ENCODE measurements at regions not wholly inside any gene's neighbourhood (a gene's known extent, or its start where the extent isn't known, plus 50 kb on each side); places are given as distances from the start of the nearest gene placed in this dataset.

Small RNA genes in the stretch of these regions (microRNA-seq; reads per million reads assigned to microRNA genes)
- gene MIRLET7A1, result 153 to 232 reads per million in 2 donors
- 5,086 to 6,886 reads per million in 2 donors for gene MIRLET7D
- 266 to 319 reads per million in 2 donors for gene MIRLET7F1
